GM18909 (cell line): ENCODE measurements at regions not wholly inside any gene's neighbourhood (a gene's known extent, or its start where the extent isn't known, plus 50 kb on each side); places are given as distances from the start of the nearest gene placed in this dataset.

ENCODE experiments used
- ATAC-seq: cut with Tn5 transposase; IDR thresholded peaks from one replicate; pipeline ENCODE4 v1.9.1; 2021; ENCODE audit warnings: mild to moderate bottlenecking; ENCODE audit not compliant: unreplicated experiment, poor library complexity

GRCh38 chr7:26916336-26916735, 51.9 kb upstream of the SKAP2 start:
- no peak for ATAC-seq
